Activated T-helper 1 cell treated with anti-CD3 and anti-CD28 coated beads, Interleukin-12 subunit alpha, Interleukin-12 subunit beta, Interleukin-2, Interleukin-4 antibody, amounts not matched to agents 30 ng/mL and 10 ng/mL and 1 ng/mL, durations not matched to agents 14 hours and 24 hours and 36 hours (primary cell): ENCODE measurements at regions not wholly inside any gene's neighbourhood (a gene's known extent, or its start where the extent isn't known, plus 50 kb on each side); places are given as distances from the start of the nearest gene placed in this dataset.

Source experiments
- DNase-seq: peaks from one replicate; pipeline ENCODE4 v3.0.0; 2021; ENCODE audit warnings: low spot score
- H3K27ac Mint-ChIP-seq: one replicate; pipeline ENCODE4 v1.8.0; 2021; ENCODE audit warnings: mild to moderate bottlenecking, mixed read lengths
- H3K27me3 Mint-ChIP-seq: one replicate; pipeline ENCODE4 v1.8.0; 2022; ENCODE audit warnings: mild to moderate bottlenecking, moderate library complexity, mixed read lengths; ENCODE audit not compliant: insufficient read depth
- H3K36me3 Mint-ChIP-seq: one replicate; pipeline ENCODE4 v1.8.0; 2021; ENCODE audit warnings: low read depth, mixed read lengths
- H3K4me1 Mint-ChIP-seq: one replicate; pipeline ENCODE4 v1.8.0; 2021; ENCODE audit warnings: low read depth, mixed read lengths
- H3K4me3 Mint-ChIP-seq: one replicate; pipeline ENCODE4 v1.8.0; 2021; ENCODE audit warnings: mild to moderate bottlenecking, moderate library complexity, mixed read lengths
- H3K9me3 Mint-ChIP-seq: one replicate; pipeline ENCODE4 v1.8.0; 2021; ENCODE audit warnings: mixed read lengths
- intact Hi-C: fragments of 100-400 bp; cut with micrococcal nuclease; formaldehyde crosslinking; loops from one replicate; pipeline ENCODE4 v1.15.1; 2024

DNA sequence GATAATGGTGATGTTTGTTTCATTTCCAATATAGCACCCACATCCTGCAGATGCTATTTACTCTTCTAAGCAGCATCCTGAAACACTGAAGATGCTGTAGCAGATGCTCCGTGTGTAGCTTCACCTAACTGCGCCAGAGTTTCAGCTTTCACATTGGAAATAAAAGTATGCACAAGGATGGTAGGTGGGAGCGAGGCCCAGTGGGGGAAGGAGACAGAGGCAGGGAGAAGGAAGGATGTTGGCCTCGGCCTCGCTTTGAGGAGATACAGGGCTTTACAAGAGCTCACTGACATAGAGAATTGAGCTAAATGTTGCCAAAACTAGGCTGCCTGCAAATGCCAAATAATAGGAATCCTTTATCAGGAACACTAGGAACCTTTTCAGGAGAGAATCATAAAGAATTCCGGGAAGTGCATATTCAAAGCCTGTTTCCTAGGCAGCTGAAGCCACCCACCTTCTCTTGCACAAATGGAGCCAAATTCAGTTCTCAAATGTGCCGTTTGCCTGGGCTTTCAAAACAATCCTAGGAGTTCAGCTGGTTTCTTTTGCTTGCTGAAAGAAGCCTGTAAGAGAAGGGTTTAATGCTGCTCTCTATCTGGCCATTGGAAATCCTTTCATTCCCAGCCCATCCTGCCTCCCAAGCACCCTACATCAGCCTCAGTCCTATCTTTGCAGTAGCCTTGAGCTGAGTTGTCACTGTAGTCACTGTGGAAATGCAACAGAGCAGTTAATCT, 135.4 kb upstream of the ATP1B1 start:
- Mint-ChIP-seq H3K4me1 (no peaks in the 10 kb centered on the region), H3K27me3 (peaks cover 4% of the 10 kb centered on the region), H3K27ac (no peak overlapping the region), H3K9me3 (no peaks in the 10 kb centered on the region), H3K4me3 (no peak overlapping the region), H3K36me3 (no peaks in the 10 kb centered on the region)
- intact Hi-C loops, result no loop called here
- DNase-seq, result no peak

- Mint-ChIP-seq H3K27me3 (peaks cover 4% of the 10 kb centered on the region), H3K27ac (no peak overlapping the region), H3K4me3 (no peak overlapping the region), H3K36me3 (no peaks in the 10 kb centered on the region), H3K4me1 (no peaks in the 10 kb centered on the region), H3K9me3 (no peaks in the 10 kb centered on the region)
- intact Hi-C loops, result no loop called here
- no peak for DNase-seq
These were observed 134.3 kb upstream of the ATP1B1 start for GRCh38 chr1:168972225-168972624.

DNA sequence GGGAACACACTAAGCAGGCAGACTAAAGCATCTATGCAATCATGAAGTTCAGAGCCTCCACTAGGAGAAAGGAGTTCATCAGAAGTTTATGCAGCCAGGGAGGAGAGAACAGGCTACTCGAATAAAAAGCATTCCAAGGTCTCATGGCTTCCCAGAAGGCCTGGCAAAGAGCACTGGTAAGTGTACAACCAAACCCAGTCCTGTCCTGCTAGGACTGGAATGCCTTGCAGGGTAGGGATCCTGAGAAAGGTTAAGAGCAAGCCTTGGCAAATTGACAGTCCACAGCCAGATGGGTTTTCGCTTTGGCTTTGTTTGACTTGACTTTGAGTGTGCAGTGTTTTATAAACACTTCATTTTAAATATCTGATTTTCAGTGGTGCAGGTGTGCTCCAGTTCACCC, 133.6 kb upstream of the ATP1B1 start:
- no peak for DNase-seq
- peaks cover 4% of the 10 kb centered on the region for H3K27me3 Mint-ChIP-seq
- no peaks in the 10 kb centered on the region for H3K4me1 Mint-ChIP-seq
- no peak overlapping the region for H3K27ac Mint-ChIP-seq
- H3K4me3 Mint-ChIP-seq, result no peak overlapping the region
- no peaks in the 10 kb centered on the region for H3K9me3 Mint-ChIP-seq
- H3K36me3 Mint-ChIP-seq, result no peaks in the 10 kb centered on the region
- intact Hi-C loops, result no loop called here

DNA sequence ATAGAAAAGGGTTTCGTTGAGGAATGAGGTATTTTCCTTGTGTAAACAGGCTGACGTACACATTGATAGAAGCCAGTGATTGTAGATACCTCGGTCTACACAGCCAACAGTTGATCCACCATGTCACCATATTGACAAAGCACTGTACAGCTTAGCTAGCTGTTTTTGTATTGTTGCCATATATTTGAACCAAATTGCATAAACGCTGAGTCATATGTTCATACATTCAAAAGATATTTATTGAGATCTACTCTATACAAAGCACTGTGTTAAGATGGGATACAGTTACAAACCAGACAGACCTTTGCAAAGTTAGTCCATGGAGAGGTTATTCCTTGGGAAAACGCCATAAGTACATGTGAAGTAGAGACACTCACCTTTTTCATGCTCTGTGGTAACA, 132.4 kb upstream of the ATP1B1 start:
- DNase-seq, result no peak
- H3K27me3 Mint-ChIP-seq, result peaks cover 4% of the 10 kb centered on the region
- H3K36me3 Mint-ChIP-seq, result no peaks in the 10 kb centered on the region
- H3K4me1 Mint-ChIP-seq, result no peaks in the 10 kb centered on the region
- peaks cover 4% of the 10 kb centered on the region for H3K9me3 Mint-ChIP-seq
- no peak overlapping the region for H3K27ac Mint-ChIP-seq
- no peak overlapping the region for H3K4me3 Mint-ChIP-seq
- intact Hi-C loops, result no loop called here

DNA sequence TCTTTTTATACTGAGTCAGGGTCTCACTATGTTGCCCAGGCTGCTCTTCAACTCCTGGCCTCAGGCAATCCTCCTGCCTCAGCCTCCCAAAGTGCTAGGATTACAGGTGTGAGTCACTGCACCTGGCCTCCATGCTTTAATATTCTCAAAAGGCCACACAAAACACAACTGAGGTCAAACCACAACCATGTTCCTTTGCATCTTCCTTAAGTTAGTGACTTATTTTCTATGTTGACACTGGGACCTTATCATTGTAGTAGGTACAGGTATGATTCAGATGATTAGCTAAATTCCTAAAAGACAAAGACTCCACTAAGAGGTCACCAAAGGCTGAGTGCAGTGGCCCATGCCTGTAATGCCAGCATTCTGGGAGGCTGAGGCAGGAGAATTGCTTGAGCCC, 131.9 kb upstream of the ATP1B1 start:
- H3K27me3 Mint-ChIP-seq, result peaks cover 4% of the 10 kb centered on the region
- no peaks in the 10 kb centered on the region for H3K36me3 Mint-ChIP-seq
- intact Hi-C loops, result no loop called here
- no peak overlapping the region for H3K27ac Mint-ChIP-seq
- DNase-seq, result no peak
- peaks cover 7% of the 10 kb centered on the region for H3K9me3 Mint-ChIP-seq
- H3K4me3 Mint-ChIP-seq, result no peak overlapping the region
- H3K4me1 Mint-ChIP-seq, result no peaks in the 10 kb centered on the region

DNA sequence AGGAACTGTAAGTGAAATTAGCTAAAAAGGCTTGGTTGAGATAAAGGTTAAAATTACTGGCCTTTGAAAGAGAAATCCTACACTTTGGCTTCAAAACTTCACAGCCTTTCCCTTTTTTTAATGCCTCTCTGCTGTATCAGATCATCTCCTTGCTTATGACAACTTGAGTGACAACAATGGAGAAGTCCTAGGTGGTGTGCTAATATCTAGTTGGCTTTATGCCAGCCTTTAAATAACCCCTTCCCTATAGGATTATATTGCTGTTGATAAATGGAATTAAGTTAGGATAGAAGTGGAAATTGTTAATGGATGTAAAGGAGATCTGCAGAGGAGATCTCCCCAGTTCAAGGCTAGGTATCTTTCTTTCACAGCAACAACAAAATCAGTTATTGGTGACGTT, 130.2 kb upstream of the ATP1B1 start:
- Mint-ChIP-seq H3K27me3 (no peaks in the 10 kb centered on the region), H3K4me1 (no peaks in the 10 kb centered on the region), H3K4me3 (no peak overlapping the region), H3K9me3 (peaks cover 15% of the 10 kb centered on the region), H3K36me3 (no peaks in the 10 kb centered on the region), H3K27ac (no peak overlapping the region)
- no peak for DNase-seq
- intact Hi-C loops, result no loop called here

GRCh38 chr1:168977618-168978017, 128.9 kb upstream of the ATP1B1 start:
- H3K4me1 Mint-ChIP-seq, result no peaks in the 10 kb centered on the region
- DNase-seq, result no peak
- H3K36me3 Mint-ChIP-seq, result no peaks in the 10 kb centered on the region
- intact Hi-C loops, result no loop called here
- H3K4me3 Mint-ChIP-seq, result no peak overlapping the region
- peaks cover 15% of the 10 kb centered on the region for H3K9me3 Mint-ChIP-seq
- H3K27ac Mint-ChIP-seq, result no peak overlapping the region
- H3K27me3 Mint-ChIP-seq, result no peaks in the 10 kb centered on the region

DNA sequence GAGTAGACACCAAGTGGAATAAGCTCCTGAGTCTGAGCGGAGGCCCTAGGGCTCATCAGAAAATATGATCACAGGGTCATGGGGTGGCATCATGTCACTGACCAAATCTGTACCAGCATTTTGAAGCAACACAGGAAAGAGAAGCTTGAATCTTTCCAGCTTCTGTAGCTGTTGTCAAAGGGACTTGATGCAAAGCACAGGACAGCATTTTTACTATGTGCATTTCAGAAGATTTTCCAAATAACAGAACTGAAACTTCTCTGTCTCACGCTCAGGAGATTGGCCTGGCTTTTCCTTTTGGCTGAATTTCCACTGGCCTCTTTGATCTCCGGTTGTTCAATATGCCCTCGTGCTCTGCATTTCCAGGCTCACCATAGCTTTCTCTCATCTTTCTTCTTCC, 127.2 kb upstream of the ATP1B1 start:
- Mint-ChIP-seq H3K27me3 (no peaks in the 10 kb centered on the region), H3K4me3 (no peak overlapping the region), H3K4me1 (no peaks in the 10 kb centered on the region), H3K36me3 (no peaks in the 10 kb centered on the region), H3K27ac (no peak overlapping the region), H3K9me3 (peaks cover 18% of the 10 kb centered on the region)
- intact Hi-C loops, result no loop called here
- DNase-seq, result no peak

DNA sequence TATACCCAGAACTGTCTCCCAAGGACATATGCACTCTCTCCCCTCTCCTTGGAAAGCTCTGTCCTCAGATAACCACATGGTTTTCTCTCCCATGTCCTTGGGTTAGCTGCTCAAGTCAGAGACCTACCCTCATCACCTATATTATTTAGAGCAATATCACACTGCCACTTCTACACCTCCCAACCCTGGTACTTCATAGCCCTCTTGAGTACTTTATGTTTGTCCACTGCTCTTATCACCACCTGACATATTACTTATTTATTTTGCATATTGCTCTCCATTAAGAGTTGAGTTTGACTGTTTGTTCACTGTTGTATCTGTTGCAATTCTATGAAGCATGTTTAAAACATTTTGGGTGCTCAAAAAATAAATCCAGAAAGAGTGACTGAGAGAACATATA, 126.3 kb upstream of the ATP1B1 start:
- DNase-seq, result no peak
- H3K36me3 Mint-ChIP-seq, result no peaks in the 10 kb centered on the region
- peaks cover 18% of the 10 kb centered on the region for H3K9me3 Mint-ChIP-seq
- H3K27me3 Mint-ChIP-seq, result no peaks in the 10 kb centered on the region
- no peaks in the 10 kb centered on the region for H3K4me1 Mint-ChIP-seq
- no peak overlapping the region for H3K4me3 Mint-ChIP-seq
- intact Hi-C loops, result no loop called here
- H3K27ac Mint-ChIP-seq, result no peak overlapping the region

- Mint-ChIP-seq H3K27ac (no peak overlapping the region), H3K9me3 (peaks cover 18% of the 10 kb centered on the region), H3K4me3 (no peak overlapping the region), H3K27me3 (no peaks in the 10 kb centered on the region), H3K36me3 (no peaks in the 10 kb centered on the region), H3K4me1 (no peaks in the 10 kb centered on the region)
- intact Hi-C loops, result no loop called here
- no peak for DNase-seq
These were observed 125.8 kb upstream of the ATP1B1 start for GRCh38 chr1:168980656-168981055.

DNA sequence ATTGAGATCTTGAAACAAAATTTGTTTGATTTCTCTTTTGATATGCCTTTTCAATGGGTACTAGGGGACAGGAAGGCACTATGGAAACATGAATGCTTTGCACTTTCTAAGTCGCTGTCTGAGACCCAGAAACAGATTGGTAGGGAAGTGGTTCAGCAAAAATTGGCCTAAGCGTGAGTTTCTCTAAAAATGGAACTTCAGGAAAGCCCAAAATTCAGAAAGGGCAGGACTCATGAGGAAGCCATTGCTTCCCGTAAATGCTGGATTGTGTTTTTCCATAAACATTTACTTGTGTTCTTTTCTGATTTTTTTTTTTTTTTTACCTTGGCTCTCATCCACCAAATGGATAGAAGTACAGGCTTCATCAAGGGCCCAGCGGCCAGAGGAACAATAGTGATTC, 123.7 kb upstream of the ATP1B1 start:
- no peaks in the 10 kb centered on the region for H3K36me3 Mint-ChIP-seq
- no peak overlapping the region for H3K27ac Mint-ChIP-seq
- no peak overlapping the region for H3K4me3 Mint-ChIP-seq
- no peak for DNase-seq
- peaks cover 18% of the 10 kb centered on the region for H3K9me3 Mint-ChIP-seq
- intact Hi-C loops, result no loop called here
- H3K4me1 Mint-ChIP-seq, result no peaks in the 10 kb centered on the region
- H3K27me3 Mint-ChIP-seq, result no peaks in the 10 kb centered on the region

GRCh38 chr1:168987330-168987729, 119.2 kb upstream of the ATP1B1 start:
- peaks cover 10% of the 10 kb centered on the region for H3K9me3 Mint-ChIP-seq

GRCh38 chr1:168987923-168988322, 118.6 kb upstream of the ATP1B1 start:
- intact Hi-C loops, result no loop called here
- Mint-ChIP-seq H3K4me3 (no peak overlapping the region), H3K27ac (no peak overlapping the region), H3K9me3 (peaks cover 10% of the 10 kb centered on the region), H3K4me1 (peaks cover 17% of the 10 kb centered on the region), H3K27me3 (peaks cover 3% of the 10 kb centered on the region), H3K36me3 (peaks cover 2% of the 10 kb centered on the region)
- DNase-seq, result no peak

More at GRCh38 chr1:168987330-168987729, 119.2 kb upstream of the ATP1B1 start:
- H3K27me3 Mint-ChIP-seq, result peaks cover 3% of the 10 kb centered on the region
- no peak overlapping the region for H3K4me3 Mint-ChIP-seq
- H3K4me1 Mint-ChIP-seq, result peaks cover 16% of the 10 kb centered on the region
- H3K36me3 Mint-ChIP-seq, result peaks cover 2% of the 10 kb centered on the region
- no peak for DNase-seq
- no peak overlapping the region for H3K27ac Mint-ChIP-seq
- intact Hi-C loops, result no loop called here

- H3K36me3 Mint-ChIP-seq, result peaks cover 2% of the 10 kb centered on the region
- no peak overlapping the region for H3K27ac Mint-ChIP-seq
- H3K27me3 Mint-ChIP-seq, result peaks cover 3% of the 10 kb centered on the region
- no peak for DNase-seq
- intact Hi-C loops, result loop anchor here (2.0 kb wide), 1 partner anchor 117 kb away; the partner anchor contains the start of gene ATP1B1
- H3K9me3 Mint-ChIP-seq, result peaks cover 13% of the 10 kb centered on the region
- H3K4me3 Mint-ChIP-seq, result no peak overlapping the region
- H3K4me1 Mint-ChIP-seq, result peaks cover 17% of the 10 kb centered on the region
These were observed 116.5 kb upstream of the ATP1B1 start for GRCh38 chr1:168989985-168990384.
